Heart left ventricle (tissue), 13 donors: ENCODE measurements at regions not wholly inside any gene's neighbourhood (a gene's known extent, or its start where the extent isn't known, plus 50 kb on each side); places are given as distances from the start of the nearest gene placed in this dataset.

Experiments used
- POLR2A ChIP-seq, 2 donors: fragments of 450-650 bp; IDR thresholded peaks; one replicate each; pipeline ENCODE4 v1.6.1; 2017; ENCODE audit warnings: antibody characterized with exemption in 2 of 2, mild to moderate bottlenecking in 2 of 2, moderate library complexity in 2 of 2
- TF ChIP-seq, protein P1 (sequence below), 12 donors: fragments of 200-600 bp; sonication (generic) in 4 of 12; IDR thresholded peaks; one replicate each; pipeline versions ENCODE4 v1.5.0 to v1.8.0; 2018 to 2022; ENCODE audit warnings: antibody characterized with exemption in 12 of 12, mild to moderate bottlenecking in 5 of 12
- donor health status: ischemic (EF 13 %, LVEDD 7.1; RV severe dilation, severe dysfunction).
- donor health status: DM: no; HTN: yes; CAD: no.
- donor health status: DM: no; HTN: no; CAD: no.
- donor health status: ischemic (EF 25% LVEDD 6.9; RV normal size, moderate dysfunction).
- donor health status: ischemic (EF 25% LVEDD 5.7; RV mildly dilated, moderate dysfunction).
- donor health status: ischemic (EF 35%, LVEDD 5.7; RV mildly dilated, moderate dysfunction).
- donor health status: nonischemic (EF 11% LVEDD 7.7; RV severe dilation, severe dysfunction).
- donor health status: DM: yes; HTN: yes; CAD: no.
- donor health status: PGD.
- donor health status: ischemic (EF 29% LVEDD 5.4; RV normal size, mild dysfunction).
- donor health status: nonischemic (EF 23%, LVEDD 6.1; RV moderate dilation, normal function).

GRCh38 chr5:15377573-15378340 lies 122.2 kb upstream of the FBXL7 start:
- TF ChIP-seq POLR2A (IDR thresholded peaks at IDR 0.05), result no peak
- TF ChIP-seq, protein P1, sequence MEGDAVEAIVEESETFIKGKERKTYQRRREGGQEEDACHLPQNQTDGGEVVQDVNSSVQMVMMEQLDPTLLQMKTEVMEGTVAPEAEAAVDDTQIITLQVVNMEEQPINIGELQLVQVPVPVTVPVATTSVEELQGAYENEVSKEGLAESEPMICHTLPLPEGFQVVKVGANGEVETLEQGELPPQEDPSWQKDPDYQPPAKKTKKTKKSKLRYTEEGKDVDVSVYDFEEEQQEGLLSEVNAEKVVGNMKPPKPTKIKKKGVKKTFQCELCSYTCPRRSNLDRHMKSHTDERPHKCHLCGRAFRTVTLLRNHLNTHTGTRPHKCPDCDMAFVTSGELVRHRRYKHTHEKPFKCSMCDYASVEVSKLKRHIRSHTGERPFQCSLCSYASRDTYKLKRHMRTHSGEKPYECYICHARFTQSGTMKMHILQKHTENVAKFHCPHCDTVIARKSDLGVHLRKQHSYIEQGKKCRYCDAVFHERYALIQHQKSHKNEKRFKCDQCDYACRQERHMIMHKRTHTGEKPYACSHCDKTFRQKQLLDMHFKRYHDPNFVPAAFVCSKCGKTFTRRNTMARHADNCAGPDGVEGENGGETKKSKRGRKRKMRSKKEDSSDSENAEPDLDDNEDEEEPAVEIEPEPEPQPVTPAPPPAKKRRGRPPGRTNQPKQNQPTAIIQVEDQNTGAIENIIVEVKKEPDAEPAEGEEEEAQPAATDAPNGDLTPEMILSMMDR (IDR thresholded peaks at IDR 0.05), result no peak
